ENCODE measurements at regions not wholly inside any gene's neighbourhood (a gene's known extent, or its start where the extent isn't known, plus 50 kb on each side); places are given as distances from the start of the nearest gene placed in this dataset.

DNA sequence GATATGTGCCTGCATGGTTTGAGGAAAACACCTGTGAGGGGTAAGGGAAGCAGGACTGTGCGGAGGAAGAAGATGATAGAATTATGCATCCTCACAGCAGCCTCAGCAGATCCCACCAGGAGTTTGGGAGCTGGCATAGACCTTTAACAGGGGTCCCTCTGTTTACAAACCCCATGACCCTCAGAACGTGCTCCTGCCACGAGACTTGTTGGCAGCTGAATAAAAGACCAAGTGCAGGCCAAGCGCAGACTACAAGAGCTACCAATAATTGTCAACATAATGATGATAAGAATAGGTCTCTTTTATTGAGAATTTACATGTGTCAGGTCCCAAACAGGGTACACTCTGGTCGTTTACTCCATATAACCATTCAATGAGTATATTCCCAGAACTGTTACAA lies 236.0 kb downstream of the MED10 start:
- TF ChIP-seq, protein P1, sequence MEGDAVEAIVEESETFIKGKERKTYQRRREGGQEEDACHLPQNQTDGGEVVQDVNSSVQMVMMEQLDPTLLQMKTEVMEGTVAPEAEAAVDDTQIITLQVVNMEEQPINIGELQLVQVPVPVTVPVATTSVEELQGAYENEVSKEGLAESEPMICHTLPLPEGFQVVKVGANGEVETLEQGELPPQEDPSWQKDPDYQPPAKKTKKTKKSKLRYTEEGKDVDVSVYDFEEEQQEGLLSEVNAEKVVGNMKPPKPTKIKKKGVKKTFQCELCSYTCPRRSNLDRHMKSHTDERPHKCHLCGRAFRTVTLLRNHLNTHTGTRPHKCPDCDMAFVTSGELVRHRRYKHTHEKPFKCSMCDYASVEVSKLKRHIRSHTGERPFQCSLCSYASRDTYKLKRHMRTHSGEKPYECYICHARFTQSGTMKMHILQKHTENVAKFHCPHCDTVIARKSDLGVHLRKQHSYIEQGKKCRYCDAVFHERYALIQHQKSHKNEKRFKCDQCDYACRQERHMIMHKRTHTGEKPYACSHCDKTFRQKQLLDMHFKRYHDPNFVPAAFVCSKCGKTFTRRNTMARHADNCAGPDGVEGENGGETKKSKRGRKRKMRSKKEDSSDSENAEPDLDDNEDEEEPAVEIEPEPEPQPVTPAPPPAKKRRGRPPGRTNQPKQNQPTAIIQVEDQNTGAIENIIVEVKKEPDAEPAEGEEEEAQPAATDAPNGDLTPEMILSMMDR (IDR thresholded peaks at IDR 0.05), result no peak
- TF ChIP-seq EP300 (IDR thresholded peaks at IDR 0.05) (no peak), POLR2A (IDR thresholded peaks at IDR 0.05) (no peak)
